ENCODE measurements at regions not wholly inside any gene's neighbourhood (a gene's known extent, or its start where the extent isn't known, plus 50 kb on each side); places are given as distances from the start of the nearest gene placed in this dataset.

DNA sequence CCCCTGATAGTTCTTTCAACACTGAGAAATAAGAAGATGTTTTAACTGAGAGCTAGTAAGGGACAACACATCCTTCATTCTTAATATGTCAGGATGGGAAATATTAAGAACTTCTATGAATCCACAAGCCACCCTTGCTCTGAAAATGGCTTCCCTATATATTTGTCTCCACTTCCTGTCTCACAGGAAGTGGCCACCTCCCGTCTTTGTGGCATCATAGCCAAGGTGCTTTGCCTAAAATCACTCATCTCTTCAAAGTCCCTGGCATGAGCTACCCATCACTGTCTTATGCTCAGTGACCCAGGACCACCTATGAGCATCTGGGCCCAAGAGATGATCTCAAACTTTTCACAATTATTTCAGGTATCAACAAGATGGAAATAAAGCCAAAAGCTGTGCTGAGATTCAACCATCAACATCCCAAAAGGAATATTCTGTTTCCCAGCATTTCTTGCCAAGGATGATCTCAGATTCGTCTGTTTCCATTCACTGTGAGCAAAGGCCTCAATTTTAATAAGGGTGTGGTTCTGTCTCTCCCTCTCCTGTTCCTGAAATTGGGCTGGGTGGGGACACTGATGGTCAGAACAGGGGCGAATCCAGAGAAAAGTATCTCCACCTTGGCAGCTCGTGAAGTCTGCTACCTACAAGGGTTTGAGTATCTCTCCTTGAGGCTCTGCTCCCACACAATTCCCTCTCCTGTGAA, 493.9 kb downstream of the MN1 start:
- TF ChIP-seq EZH2 (IDR thresholded peaks at IDR 0.05; ENCODE audit: low read length): no peak
- TF ChIP-seq, protein P1, sequence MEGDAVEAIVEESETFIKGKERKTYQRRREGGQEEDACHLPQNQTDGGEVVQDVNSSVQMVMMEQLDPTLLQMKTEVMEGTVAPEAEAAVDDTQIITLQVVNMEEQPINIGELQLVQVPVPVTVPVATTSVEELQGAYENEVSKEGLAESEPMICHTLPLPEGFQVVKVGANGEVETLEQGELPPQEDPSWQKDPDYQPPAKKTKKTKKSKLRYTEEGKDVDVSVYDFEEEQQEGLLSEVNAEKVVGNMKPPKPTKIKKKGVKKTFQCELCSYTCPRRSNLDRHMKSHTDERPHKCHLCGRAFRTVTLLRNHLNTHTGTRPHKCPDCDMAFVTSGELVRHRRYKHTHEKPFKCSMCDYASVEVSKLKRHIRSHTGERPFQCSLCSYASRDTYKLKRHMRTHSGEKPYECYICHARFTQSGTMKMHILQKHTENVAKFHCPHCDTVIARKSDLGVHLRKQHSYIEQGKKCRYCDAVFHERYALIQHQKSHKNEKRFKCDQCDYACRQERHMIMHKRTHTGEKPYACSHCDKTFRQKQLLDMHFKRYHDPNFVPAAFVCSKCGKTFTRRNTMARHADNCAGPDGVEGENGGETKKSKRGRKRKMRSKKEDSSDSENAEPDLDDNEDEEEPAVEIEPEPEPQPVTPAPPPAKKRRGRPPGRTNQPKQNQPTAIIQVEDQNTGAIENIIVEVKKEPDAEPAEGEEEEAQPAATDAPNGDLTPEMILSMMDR (optimal IDR thresholded peaks at IDR 0.05 in 1 of 3, IDR thresholded peaks at IDR 0.05 in 1 of 3, conservative IDR thresholded peaks at IDR 0.05 in 1 of 3; ENCODE audit: extremely low read depth in 1 of 3, insufficient read depth in 2 of 3, low read length in 3 of 3): no peak
- no peak for FAIRE-seq

DNA sequence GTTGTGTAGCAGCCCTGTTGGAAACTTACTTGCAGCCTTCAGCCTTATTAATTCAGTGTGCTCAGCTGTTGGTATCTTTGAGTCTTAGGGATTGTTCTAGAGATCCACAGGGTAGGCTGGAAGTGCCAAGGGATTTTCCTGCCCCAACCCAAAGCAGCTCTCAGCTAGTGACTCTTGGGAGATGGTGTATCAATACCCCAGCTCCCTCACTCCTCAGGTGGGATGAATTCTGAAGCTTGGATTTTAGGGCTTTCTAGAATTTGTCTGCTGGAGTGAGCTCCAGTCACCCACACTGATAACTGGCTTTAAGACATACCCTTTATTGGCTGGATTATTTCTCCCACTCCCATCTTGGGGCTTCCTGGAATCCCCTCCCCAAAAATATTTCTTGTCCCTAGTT, 493.0 kb downstream of the MN1 start:
- Histone ChIP-seq H4K20me1 (ENCODE audit: control insufficient read depth, extremely low read depth, insufficient read depth, low read length) (no peaks in the 10 kb centered on the region), H3K27me3 (ENCODE audit: control insufficient read depth, extremely low read depth, insufficient read depth, low read length) (no peaks in the 10 kb centered on the region), H3K4me3 (ENCODE audit: control insufficient read depth in 2 of 3, extremely low read depth in 1 of 3, insufficient read depth in 2 of 3, low read depth in 1 of 3, low read length in 3 of 3) (no peak overlapping the region), H3K4me2 (ENCODE audit: control insufficient read depth, extremely low read depth, insufficient read depth, low read depth, low read length) (no peak overlapping the region), H3K9me1 (ENCODE audit: control insufficient read depth, extremely low read depth, insufficient read depth, low read length) (no peaks in the 10 kb centered on the region), H3K36me3 (ENCODE audit: control insufficient read depth in 2 of 2, extremely low read depth in 1 of 2, insufficient read depth in 2 of 2, low read length in 2 of 2) (no peaks in the 10 kb centered on the region), H3K9ac (ENCODE audit: control insufficient read depth, extremely low read depth, insufficient read depth, low read length) (no peak overlapping the region), H3K79me2 (ENCODE audit: control insufficient read depth, insufficient read depth, low read length) (no peaks in the 10 kb centered on the region), H2AFZ (ENCODE audit: control insufficient read depth, low read length) (no peak overlapping the region), H3K4me1 (ENCODE audit: control insufficient read depth, extremely low read depth, insufficient read depth, low read length) (no peaks in the 10 kb centered on the region), H3K9me3 (ENCODE audit: control insufficient read depth, low read depth, low read length) (no peaks in the 10 kb centered on the region), H3K27ac (ENCODE audit: control insufficient read depth, insufficient read depth, low read length) (no peak overlapping the region)
- DNase-seq (ENCODE audit: low read depth, low spot score): no peak
- TF ChIP-seq, protein P1 (optimal IDR thresholded peaks at IDR 0.05 in 1 of 3, IDR thresholded peaks at IDR 0.05 in 1 of 3, conservative IDR thresholded peaks at IDR 0.05 in 1 of 3; ENCODE audit: extremely low read depth in 1 of 3, insufficient read depth in 2 of 3, low read length in 3 of 3): no peak
- no peak for TF ChIP-seq EZH2 (IDR thresholded peaks at IDR 0.05; ENCODE audit: low read length)
- FAIRE-seq: no peak
- dilution Hi-C loops (cut with MboI; ENCODE audit: extremely low pct_ligation_motif_present, low sequenced_read_pairs): no loop called here

More for the DNA sequence above, 493.9 kb downstream of the MN1 start:
- H3K4me3 ChIP-seq (ENCODE audit: control insufficient read depth in 2 of 3, extremely low read depth in 1 of 3, insufficient read depth in 2 of 3, low read depth in 1 of 3, low read length in 3 of 3): no peak overlapping the region
- no peak overlapping the region for H3K27ac ChIP-seq (ENCODE audit: control insufficient read depth, insufficient read depth, low read length)
- H3K36me3 ChIP-seq (ENCODE audit: control insufficient read depth in 2 of 2, extremely low read depth in 1 of 2, insufficient read depth in 2 of 2, low read length in 2 of 2): no peaks in the 10 kb centered on the region
- no peaks in the 10 kb centered on the region for H3K9me3 ChIP-seq (ENCODE audit: control insufficient read depth, low read depth, low read length)
- DNase-seq (ENCODE audit: low read depth, low spot score): no peak
- no peaks in the 10 kb centered on the region for H3K9me1 ChIP-seq (ENCODE audit: control insufficient read depth, extremely low read depth, insufficient read depth, low read length)
- H3K4me1 ChIP-seq (ENCODE audit: control insufficient read depth, extremely low read depth, insufficient read depth, low read length): no peaks in the 10 kb centered on the region
- dilution Hi-C loops (cut with MboI; ENCODE audit: extremely low pct_ligation_motif_present, low sequenced_read_pairs): no loop called here
- no peaks in the 10 kb centered on the region for H3K79me2 ChIP-seq (ENCODE audit: control insufficient read depth, insufficient read depth, low read length)
- no peak overlapping the region for H3K4me2 ChIP-seq (ENCODE audit: control insufficient read depth, extremely low read depth, insufficient read depth, low read depth, low read length)
- H4K20me1 ChIP-seq (ENCODE audit: control insufficient read depth, extremely low read depth, insufficient read depth, low read length): no peaks in the 10 kb centered on the region
- no peak overlapping the region for H2AFZ ChIP-seq (ENCODE audit: control insufficient read depth, low read length)
- H3K9ac ChIP-seq (ENCODE audit: control insufficient read depth, extremely low read depth, insufficient read depth, low read length): no peak overlapping the region
- H3K27me3 ChIP-seq (ENCODE audit: control insufficient read depth, extremely low read depth, insufficient read depth, low read length): no peaks in the 10 kb centered on the region

Data from keratinocyte (primary cell).